ENCODE measurements at regions not wholly inside any gene's neighbourhood (a gene's known extent, or its start where the extent isn't known, plus 50 kb on each side); places are given as distances from the start of the nearest gene placed in this dataset.

DNA sequence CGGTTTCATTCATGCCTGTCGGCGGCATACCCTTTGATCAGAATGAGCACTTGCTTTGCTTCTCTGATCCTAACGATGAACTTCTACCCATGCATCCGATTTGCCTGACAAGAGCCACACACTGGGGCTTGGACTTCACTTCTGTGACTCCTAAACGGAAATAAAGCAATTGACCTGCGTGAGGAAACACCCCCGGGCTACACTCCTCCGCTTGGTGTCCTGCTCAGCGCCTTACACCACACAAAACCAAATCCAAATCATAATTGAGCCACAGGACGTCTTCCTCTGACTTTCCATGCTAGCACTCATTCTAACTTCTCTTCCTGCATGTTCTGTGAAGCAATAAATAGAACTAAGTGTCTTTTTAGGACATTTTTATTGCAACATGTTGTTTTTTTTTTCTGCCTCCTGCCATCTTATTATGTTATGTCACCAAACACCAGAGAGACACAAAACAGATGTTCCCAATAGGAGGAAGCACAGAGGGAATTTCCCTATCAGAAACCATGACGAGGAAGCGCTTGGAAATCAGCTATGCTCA is 110.8 kb upstream of the FAM9B start:
- TF ChIP-seq, protein P1, sequence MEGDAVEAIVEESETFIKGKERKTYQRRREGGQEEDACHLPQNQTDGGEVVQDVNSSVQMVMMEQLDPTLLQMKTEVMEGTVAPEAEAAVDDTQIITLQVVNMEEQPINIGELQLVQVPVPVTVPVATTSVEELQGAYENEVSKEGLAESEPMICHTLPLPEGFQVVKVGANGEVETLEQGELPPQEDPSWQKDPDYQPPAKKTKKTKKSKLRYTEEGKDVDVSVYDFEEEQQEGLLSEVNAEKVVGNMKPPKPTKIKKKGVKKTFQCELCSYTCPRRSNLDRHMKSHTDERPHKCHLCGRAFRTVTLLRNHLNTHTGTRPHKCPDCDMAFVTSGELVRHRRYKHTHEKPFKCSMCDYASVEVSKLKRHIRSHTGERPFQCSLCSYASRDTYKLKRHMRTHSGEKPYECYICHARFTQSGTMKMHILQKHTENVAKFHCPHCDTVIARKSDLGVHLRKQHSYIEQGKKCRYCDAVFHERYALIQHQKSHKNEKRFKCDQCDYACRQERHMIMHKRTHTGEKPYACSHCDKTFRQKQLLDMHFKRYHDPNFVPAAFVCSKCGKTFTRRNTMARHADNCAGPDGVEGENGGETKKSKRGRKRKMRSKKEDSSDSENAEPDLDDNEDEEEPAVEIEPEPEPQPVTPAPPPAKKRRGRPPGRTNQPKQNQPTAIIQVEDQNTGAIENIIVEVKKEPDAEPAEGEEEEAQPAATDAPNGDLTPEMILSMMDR (IDR thresholded peaks at IDR 0.05; ENCODE audit: borderline replicate concordance, extremely low read depth, low read length, poor library complexity, severe bottlenecking) = no peak
- no peak for TF ChIP-seq EZH2 (IDR thresholded peaks at IDR 0.05; ENCODE audit: borderline replicate concordance, low read depth, low read length, severe bottlenecking)
